Prostate gland (tissue), 2 donors: ENCODE measurements at regions not wholly inside any gene's neighbourhood (a gene's known extent, or its start where the extent isn't known, plus 50 kb on each side); places are given as distances from the start of the nearest gene placed in this dataset.

ENCODE experiments used
- DNase-seq: peaks from one replicate; pipeline ENCODE4 v3.0.0-alpha.2; 2019; ENCODE audit warnings: low spot score
- H3K27ac ChIP-seq, 2 donors: fragments of 200-600 bp; sonication (generic); 2 replicates each; pipeline ENCODE4 v1.5.1; 2017 to 2019
- H3K27me3 ChIP-seq: fragments of 200-600 bp; sonication (generic); replicated peaks from 2 replicates; pipeline ENCODE4 v1.5.1; 2019; ENCODE audit not compliant: insufficient read depth
- H3K36me3 ChIP-seq, 2 donors: fragments of 200-600 bp; sonication (generic); 1 replicate in 1 of 2; 2 replicates in 1 of 2; pipeline versions ENCODE4 v1.5.1 to v1.8.1; 2017 to 2019
- H3K4me1 ChIP-seq: fragments of 200-600 bp; sonication (generic); replicated peaks from 2 replicates; pipeline ENCODE4 v1.5.1; 2019
- H3K4me3 ChIP-seq, 2 donors: fragments of 200-600 bp; sonication (generic); 2 replicates each; pipeline ENCODE4 v1.5.1; 2017 to 2019
- H3K9me3 ChIP-seq: fragments of 200-600 bp; sonication (generic); 2 replicates; pipeline ENCODE4 v1.5.1; 2017
- CTCF ChIP-seq, 4 experiments: fragments of 200-600 bp in 2 of 4; fragments of 450-650 bp in 2 of 4; sonication (generic) in 2 of 4; IDR thresholded peaks; 1 replicate in 3 of 4; 2 replicates in 1 of 4; pipeline ENCODE4 v1.5.1; 2016 to 2019; ENCODE audit warnings: antibody characterized with exemption in 4 of 4, mild to moderate bottlenecking in 2 of 4, moderate library complexity in 2 of 4
- POLR2A ChIP-seq: fragments of 450-650 bp; IDR thresholded peaks from one replicate; pipeline ENCODE4 v1.6.1; 2016; ENCODE audit warnings: antibody characterized with exemption, mild to moderate bottlenecking
- POLR2AphosphoS5 ChIP-seq: sonication (generic); formaldehyde crosslinking; IDR thresholded peaks from one replicate; pipeline ENCODE4 v1.6.1; 2017; ENCODE audit warnings: antibody characterized with exemption
- WGBS: methylation state at CpG from one replicate; pipeline ENCODE4 v1.1.5; 2018; 5-methylcytosine and 5-hydroxymethylcytosine counted together
- intact Hi-C: fragments of 100-400 bp; cut with DNase I; formaldehyde crosslinking; loops from one replicate; pipeline ENCODE4 v1.14.2; 2022

GRCh38 chr11:24084956-24085355, 411.9 kb upstream of the LUZP2 start:
- Histone ChIP-seq H3K27me3 (no peaks in the 10 kb centered on the region), H3K36me3 (no peaks in the 10 kb centered on the region), H3K27ac (no peak overlapping the region), H3K9me3 (no peaks in the 10 kb centered on the region), H3K4me3 (no peak overlapping the region), H3K4me1 (no peaks in the 10 kb centered on the region)
- 69% methylated on average over 1 of the region's 1 CpG for WGBS
- intact Hi-C loops: no loop called here
- TF ChIP-seq POLR2A (no peak), CTCF (IDR thresholded peaks at IDR 0.05) (no peak), POLR2AphosphoS5 (no peak)
- no peak for DNase-seq

- no peak for DNase-seq
- TF ChIP-seq CTCF (IDR thresholded peaks at IDR 0.05) (no peak), POLR2A (no peak), POLR2AphosphoS5 (no peak)
- no peaks in the 10 kb centered on the region for H3K4me1 ChIP-seq
- H3K9me3 ChIP-seq: no peaks in the 10 kb centered on the region
- H3K27me3 ChIP-seq: no peaks in the 10 kb centered on the region
- no peak overlapping the region for H3K27ac ChIP-seq
- no peak overlapping the region for H3K4me3 ChIP-seq
- intact Hi-C loops: no loop called here
- H3K36me3 ChIP-seq: no peaks in the 10 kb centered on the region
- WGBS: 90% methylated on average over 2 of the region's 2 CpGs
These were observed 409.9 kb upstream of the LUZP2 start for GRCh38 chr11:24086921-24087320.

GRCh38 chr11:24091594-24091993, 405.3 kb upstream of the LUZP2 start:
- no peaks in the 10 kb centered on the region for H3K4me1 ChIP-seq
- H3K27me3 ChIP-seq: no peaks in the 10 kb centered on the region
- intact Hi-C loops: no loop called here

GRCh38 chr11:24093375-24093774, 403.5 kb upstream of the LUZP2 start:
- no peak for TF ChIP-seq POLR2AphosphoS5
- no peak for TF ChIP-seq CTCF (IDR thresholded peaks at IDR 0.05)
- TF ChIP-seq POLR2A: no peak
- intact Hi-C loops: no loop called here
- WGBS: 14% methylated on average over 2 of the region's 2 CpGs

More at GRCh38 chr11:24091594-24091993, 405.3 kb upstream of the LUZP2 start:
- H3K9me3 ChIP-seq: no peaks in the 10 kb centered on the region
- no peak for DNase-seq
- no peak overlapping the region for H3K4me3 ChIP-seq
- H3K36me3 ChIP-seq: no peaks in the 10 kb centered on the region
- no peak for TF ChIP-seq POLR2AphosphoS5
- no peak for TF ChIP-seq POLR2A
- no peak for TF ChIP-seq CTCF (IDR thresholded peaks at IDR 0.05)
- WGBS: 79% methylated on average over 2 of the region's 2 CpGs
- no peak overlapping the region for H3K27ac ChIP-seq

GRCh38 chr11:24108609-24109008, 388.2 kb upstream of the LUZP2 start:
- Histone ChIP-seq H3K4me1 (no peaks in the 10 kb centered on the region), H3K36me3 (no peaks in the 10 kb centered on the region), H3K27ac (no peak overlapping the region), H3K4me3 (no peak overlapping the region), H3K9me3 (no peaks in the 10 kb centered on the region), H3K27me3 (no peaks in the 10 kb centered on the region)
- TF ChIP-seq CTCF (IDR thresholded peaks at IDR 0.05): no peak
- TF ChIP-seq POLR2AphosphoS5: no peak
- WGBS: 52% methylated on average over 3 of the region's 3 CpGs
- intact Hi-C loops: no loop called here
- no peak for DNase-seq

More at GRCh38 chr11:24093375-24093774, 403.5 kb upstream of the LUZP2 start:
- Histone ChIP-seq H3K9me3 (no peaks in the 10 kb centered on the region), H3K4me1 (no peaks in the 10 kb centered on the region), H3K36me3 (no peaks in the 10 kb centered on the region), H3K4me3 (no peak overlapping the region), H3K27ac (no peak overlapping the region), H3K27me3 (no peaks in the 10 kb centered on the region)
- no peak for DNase-seq
